Stimulated activated CD8-positive, alpha-beta memory T cell treated with anti-CD3 and anti-CD28 coated beads, Interleukin-2, amount 100 ng/mL, for 1 hour (primary cell): ENCODE measurements at regions not wholly inside any gene's neighbourhood (a gene's known extent, or its start where the extent isn't known, plus 50 kb on each side); places are given as distances from the start of the nearest gene placed in this dataset.
"Not testable (repeated sequence)": the region's sequence is repeated elsewhere in the genome, so short reads cannot be mapped to it uniquely, and the experiment has no call there.

Experiments
- DNase-seq, 2 donors: peaks; one replicate each; pipeline ENCODE4 v3.0.0-alpha.2; 2020; ENCODE audit warnings: low read depth in 2 of 2

- no peak for DNase-seq
Observed at GRCh38 chr14:31911160-31911559, 165.9 kb upstream of the ARHGAP5 start.

DNA sequence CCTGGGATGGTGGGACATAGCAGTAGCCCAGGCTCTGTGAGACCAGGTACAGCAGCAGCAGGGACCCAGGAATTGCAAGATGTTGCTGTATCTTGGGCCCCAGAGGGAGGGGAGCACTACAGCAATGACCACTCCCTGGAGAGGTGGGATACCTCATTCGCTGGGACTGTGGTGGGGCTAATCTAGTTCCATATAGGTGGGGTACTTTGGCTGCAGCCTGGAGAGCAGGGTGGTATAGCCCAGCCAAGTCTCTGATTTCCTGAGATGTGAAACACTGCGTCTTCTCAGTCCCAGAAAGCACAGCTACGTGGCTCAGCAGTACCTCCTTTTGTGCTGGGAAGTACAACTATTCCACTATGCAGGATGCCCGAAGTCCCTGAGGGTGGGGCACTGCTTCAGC lies 163.7 kb upstream of the ARHGAP5 start:
- DNase-seq: no peak

GRCh38 chr14:31918289-31918688 lies 158.8 kb upstream of the ARHGAP5 start:
- DNase-seq: not testable (repeated sequence)

- no peak for DNase-seq
Observed at GRCh38 chr14:31920001-31920400, 157.1 kb upstream of the ARHGAP5 start.

DNA sequence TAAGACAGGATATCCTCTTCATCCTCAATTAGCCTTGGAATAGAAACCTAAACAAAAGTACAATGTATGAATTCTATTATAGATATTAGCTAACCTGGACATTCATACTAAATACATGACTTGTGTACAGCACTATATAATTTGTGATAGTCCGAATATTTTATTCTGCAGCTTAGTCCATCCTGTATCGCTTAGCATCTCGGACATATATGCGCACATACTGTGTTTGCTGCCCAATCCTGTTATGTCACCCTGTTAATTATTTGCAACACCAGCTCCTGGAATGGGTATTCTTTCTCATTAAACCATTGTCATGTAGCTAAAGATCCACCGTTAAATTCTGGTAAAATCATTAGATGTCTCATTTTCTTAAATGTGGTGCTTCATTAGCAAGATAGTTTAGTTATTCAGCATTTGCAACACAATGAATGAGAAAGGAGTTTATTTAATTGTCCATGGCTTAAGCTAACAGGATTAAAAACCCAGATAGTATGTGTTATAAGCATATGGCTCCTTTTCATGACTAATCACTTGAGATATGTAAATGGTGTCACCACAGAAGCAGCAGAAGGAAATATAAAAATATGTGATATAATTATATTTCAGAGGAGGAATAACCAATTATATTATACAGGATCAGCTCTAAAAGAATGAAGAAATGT lies 156.0 kb upstream of the ARHGAP5 start:
- DNase-seq: no peak

DNA sequence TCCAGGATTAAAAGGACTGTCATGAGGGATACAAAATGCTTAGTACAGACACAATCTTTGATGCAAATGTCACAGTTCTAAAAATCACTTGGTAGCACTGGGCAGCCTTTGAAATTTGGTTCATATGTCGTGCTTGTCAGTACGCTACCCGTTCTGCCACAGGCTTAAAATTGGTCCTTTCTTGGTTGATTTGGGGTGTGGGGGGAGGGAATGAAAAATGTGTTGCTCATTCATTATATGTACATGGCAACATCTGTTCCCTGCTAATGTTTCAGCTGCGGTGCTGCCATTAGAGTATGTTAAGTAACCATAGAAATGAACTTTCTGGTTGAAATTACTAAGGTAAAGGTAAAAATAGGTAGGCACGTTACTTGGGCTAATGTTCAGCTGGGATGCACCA lies 155.4 kb upstream of the ARHGAP5 start:
- no peak for DNase-seq

DNA sequence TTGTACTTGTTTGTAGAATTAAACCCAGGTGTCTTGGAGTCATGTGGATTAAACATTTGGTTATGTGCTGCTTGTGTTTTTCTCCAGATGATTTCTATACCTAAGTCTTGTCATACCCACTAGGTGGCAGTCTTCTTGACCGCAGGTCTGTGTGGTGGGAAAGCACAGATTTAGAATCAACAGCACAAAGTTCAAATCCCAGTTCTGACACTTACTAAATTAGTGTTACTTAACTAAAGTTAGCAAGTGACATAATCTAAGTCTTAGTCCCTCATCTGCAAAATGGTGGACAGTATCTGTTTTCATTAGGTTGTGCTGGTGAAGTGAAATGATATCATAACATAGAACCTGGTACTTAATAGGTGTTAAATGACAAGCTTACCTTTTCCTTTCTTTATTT lies 151.0 kb upstream of the ARHGAP5 start:
- DNase-seq: no peak

- DNase-seq: no peak
Observed at GRCh38 chr14:31926652-31927347, 150.3 kb upstream of the ARHGAP5 start.

GRCh38 chr14:31927348-31927832 lies 149.7 kb upstream of the ARHGAP5 start:
- DNase-seq: no peak

GRCh38 chr14:31930070-31930469 lies 147.0 kb upstream of the ARHGAP5 start:
- DNase-seq: no peak

DNA sequence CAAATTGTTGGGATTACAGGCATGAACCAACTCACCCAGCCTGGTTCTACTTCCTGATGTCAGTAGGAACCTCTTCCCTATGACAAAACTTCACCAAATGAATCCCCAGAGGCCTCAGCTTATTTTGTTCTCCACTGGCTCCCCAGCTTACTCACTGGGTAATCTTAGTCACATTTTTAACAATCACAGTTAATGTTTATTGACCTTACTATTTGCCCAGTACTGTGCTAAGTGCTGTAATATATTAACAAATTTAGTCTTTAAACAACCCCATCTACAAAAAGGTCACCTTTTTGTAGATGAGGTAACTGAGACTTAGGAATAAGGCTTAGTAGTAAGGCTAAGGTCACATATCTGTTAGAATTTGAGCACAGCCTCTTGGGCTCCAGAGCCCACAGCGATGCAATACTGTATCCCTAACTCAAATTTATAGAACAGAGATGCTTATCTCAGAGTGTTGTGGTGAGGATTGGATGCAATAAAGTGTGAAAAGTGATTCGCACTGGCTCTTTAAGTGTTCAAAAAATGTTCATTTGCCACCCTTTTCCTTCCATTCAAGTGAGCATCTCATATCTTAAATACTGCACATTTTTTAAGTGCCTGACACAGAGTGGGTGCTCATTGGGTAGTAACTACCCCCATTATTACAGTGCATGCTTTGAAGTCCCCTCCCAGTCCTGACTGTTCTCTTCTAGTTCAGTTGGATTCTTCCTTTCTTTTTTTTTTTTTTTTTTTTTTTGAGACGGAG lies 146.4 kb upstream of the ARHGAP5 start:
- DNase-seq: no peak

- no peak for DNase-seq
Observed at GRCh38 chr14:31932675-31933074, 144.4 kb upstream of the ARHGAP5 start.

- no peak for DNase-seq
Observed at GRCh38 chr14:31933716-31934115, 143.4 kb upstream of the ARHGAP5 start.

- DNase-seq: no peak
Observed at GRCh38 chr14:31934767-31935266, 142.3 kb upstream of the ARHGAP5 start.

- no peak for DNase-seq
Observed at GRCh38 chr14:31935391-31935790, 141.7 kb upstream of the ARHGAP5 start.

DNA sequence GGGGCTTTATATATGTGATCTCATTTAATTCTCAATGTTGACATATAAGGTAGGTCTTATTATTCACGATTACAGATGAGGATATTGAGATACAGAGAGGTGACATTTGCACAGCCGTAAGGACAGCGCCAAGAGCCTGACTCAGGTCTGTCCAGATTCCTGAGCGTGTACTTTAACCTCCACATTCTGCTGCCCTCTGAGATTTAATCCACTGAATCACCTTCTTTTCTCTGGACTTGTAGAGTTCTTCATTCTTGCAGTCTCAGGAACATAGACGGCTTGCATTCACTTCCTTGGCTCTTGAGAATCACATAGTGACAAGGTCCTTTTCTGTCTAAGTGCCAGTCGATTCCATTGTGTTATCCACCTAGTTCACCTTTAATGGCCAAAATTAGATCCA lies 141.0 kb upstream of the ARHGAP5 start:
- DNase-seq: no peak

DNA sequence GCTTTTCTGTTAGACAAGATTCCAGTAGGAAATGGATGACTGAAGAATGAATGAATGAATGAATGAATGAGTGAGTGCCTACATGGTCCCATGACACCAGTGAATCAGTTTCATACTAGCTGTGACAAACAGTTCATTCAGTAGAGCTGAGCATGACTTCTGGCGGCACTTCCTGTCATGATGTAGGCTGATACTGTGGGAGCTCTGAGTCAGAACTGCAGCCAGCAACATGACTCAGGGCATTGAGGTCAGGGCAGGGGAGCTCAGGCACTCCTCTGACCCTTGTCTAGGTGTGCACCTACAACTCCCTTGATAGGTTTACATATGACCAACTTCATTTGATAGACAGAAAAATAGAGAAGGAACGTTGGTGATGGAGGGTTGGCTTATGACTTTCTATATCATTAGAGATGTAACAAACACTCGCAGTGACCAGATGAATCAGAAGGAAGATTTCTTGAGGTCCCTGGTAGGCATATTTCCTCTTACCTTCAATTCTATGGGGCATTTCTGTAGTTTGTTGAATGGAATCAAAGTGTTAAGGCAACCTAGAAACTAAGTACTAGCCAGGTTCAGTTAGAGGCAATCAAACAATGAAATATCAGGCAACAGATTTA lies 139.3 kb upstream of the ARHGAP5 start:
- DNase-seq: peak in 1 of 2 donors; percentile 39

GRCh38 chr14:31939934-31940333 lies 137.2 kb upstream of the ARHGAP5 start:
- no peak for DNase-seq

GRCh38 chr14:31941487-31941886 lies 135.6 kb upstream of the ARHGAP5 start:
- no peak for DNase-seq

DNA sequence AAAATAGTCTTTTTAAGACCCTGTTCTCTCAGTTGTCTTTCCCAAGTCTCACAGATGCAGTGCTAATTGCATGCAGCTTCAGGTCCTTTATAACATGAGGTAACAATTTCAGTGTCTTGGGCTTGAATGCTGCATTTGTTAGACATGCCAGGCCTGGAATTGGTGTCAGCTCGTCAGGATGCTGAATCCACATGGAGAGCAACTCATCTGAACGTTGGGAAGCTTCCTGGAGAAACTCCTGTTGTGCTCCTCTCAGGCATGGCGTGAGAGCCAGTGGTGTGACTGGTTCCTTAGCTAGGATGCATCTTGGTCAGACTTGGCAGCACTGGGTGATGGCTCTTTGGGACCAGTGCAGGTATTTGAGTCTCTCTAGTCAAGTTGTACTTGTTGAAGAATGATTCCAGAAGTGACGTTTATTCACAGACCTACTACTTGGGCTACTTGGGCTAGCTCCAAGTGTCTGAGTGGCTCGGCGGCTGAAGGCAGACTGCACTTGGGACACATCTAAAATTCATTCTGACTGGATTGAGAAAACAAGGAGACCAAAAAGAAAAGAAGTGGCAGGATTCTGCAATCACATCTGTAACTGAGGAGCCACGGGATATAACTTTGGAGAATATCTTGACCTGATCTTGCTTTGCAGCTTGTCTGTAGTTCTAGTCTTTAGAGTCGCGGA lies 134.8 kb upstream of the ARHGAP5 start:
- DNase-seq: no peak

GRCh38 chr14:31943217-31943799 lies 133.8 kb upstream of the ARHGAP5 start:
- no peak for DNase-seq
